ENCODE measurements at regions not wholly inside any gene's neighbourhood (a gene's known extent, or its start where the extent isn't known, plus 50 kb on each side); places are given as distances from the start of the nearest gene placed in this dataset.

DNA sequence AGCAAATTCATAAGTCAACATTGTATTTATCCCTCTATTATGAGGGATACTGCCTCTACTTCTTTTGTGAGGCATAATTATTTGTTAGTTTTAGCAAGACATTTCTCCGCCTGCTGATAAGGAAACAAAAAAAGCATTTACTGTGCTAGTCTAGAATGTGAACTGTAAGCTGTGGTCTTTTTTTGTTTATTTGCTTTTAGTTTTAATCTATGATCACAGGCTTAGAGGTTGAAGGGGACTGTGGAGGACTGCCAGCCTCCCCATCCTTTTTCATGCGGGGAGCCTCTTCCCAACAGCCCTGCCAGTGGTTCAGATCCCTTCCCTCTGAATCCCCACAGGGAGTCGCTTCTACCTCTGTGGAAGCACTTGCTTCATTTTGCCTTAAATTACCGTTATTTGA lies 331.0 kb upstream of the ROPN1 start:
- Histone ChIP-seq H3K18ac (ENCODE audit: extremely low read depth, low read length) (no peak overlapping the region), H3K36me3 (ENCODE audit: control insufficient read depth in 2 of 4, insufficient read depth in 4 of 4, low read length in 3 of 4) (no peaks in the 10 kb centered on the region), H4K20me1 (replicated peaks in 1 of 2; ENCODE audit: control insufficient read depth in 1 of 2, insufficient read depth in 2 of 2, low read length in 2 of 2) (no peaks in the 10 kb centered on the region), H3K4me2 (ENCODE audit: insufficient read depth in 1 of 2, low read depth in 2 of 2, low read length in 2 of 2) (no peak overlapping the region), H3K23ac (ENCODE audit: insufficient read length) (no peak overlapping the region), H3K9ac (replicated peaks in 1 of 4; ENCODE audit: extremely low read depth in 1 of 4, low read depth in 3 of 4, low read length in 3 of 4) (no peak overlapping the region), H3K79me1 (ENCODE audit: low read depth, low read length) (no peaks in the 10 kb centered on the region), H3K4me3 (ENCODE audit: extremely low read depth in 1 of 4, insufficient read depth in 2 of 4, low read depth in 3 of 4, low read length in 4 of 4) (no peak overlapping the region), H3K4me1 (replicated peaks in 1 of 4; ENCODE audit: control insufficient read depth in 3 of 4, insufficient read depth in 4 of 4, low read length in 3 of 4) (no peaks in the 10 kb centered on the region; a peak in 1 of 7 replicates), H3K79me2 (ENCODE audit: control insufficient read depth in 1 of 2, insufficient read depth in 2 of 2, low read length in 2 of 2) (no peaks in the 10 kb centered on the region), H2BK15ac (ENCODE audit: low read length) (no peak overlapping the region), H2BK120ac (replicated peaks; ENCODE audit: low read depth, low read length) (no peak overlapping the region), H3K27ac (ENCODE audit: low read depth, low read length) (no peak overlapping the region), H2BK20ac (ENCODE audit: low read length) (no peak overlapping the region), H3K23me2 (ENCODE audit: low read depth, low read length) (no peaks in the 10 kb centered on the region), H2AFZ (ENCODE audit: low read length) (no peak overlapping the region), H4K91ac (replicated peaks; ENCODE audit: insufficient read length, low read length) (no peak overlapping the region), H4K5ac (ENCODE audit: insufficient read length, low read depth, low read length) (no peak overlapping the region), H2BK5ac (ENCODE audit: low read depth, low read length) (no peak overlapping the region), H2BK12ac (ENCODE audit: low read depth, low read length) (no peak overlapping the region), H3K56ac (replicated peaks; ENCODE audit: insufficient read length, low read depth, low read length) (no peak overlapping the region), H3K4ac (replicated peaks; ENCODE audit: insufficient read length, low read depth, low read length) (no peak overlapping the region), H2AK5ac (ENCODE audit: low read depth, low read length) (no peak overlapping the region), H3K9me3 (ENCODE audit: insufficient read depth in 2 of 2, low read depth in 1 of 2, low read length in 1 of 2) (no peaks in the 10 kb centered on the region), H3K27me3 (replicated peaks in 1 of 4; ENCODE audit: control insufficient read depth in 3 of 4, extremely low read depth in 1 of 4, insufficient read depth in 3 of 4, low read length in 3 of 4) (no peaks in the 10 kb centered on the region), H4K8ac (ENCODE audit: extremely low read depth, insufficient read depth, low read length) (no peak overlapping the region), H3K14ac (ENCODE audit: insufficient read length) (no peak overlapping the region)
- CTCF ChIA-PET (ENCODE audit: partially characterized antibody), result interaction anchor here (1.0 kb wide), 1 partner anchor 27 kb away, joined by 3 read pairs; no protein-coding TSS in a partner anchor
- FAIRE-seq (no peak), DNase-seq (ENCODE audit: low read depth in 1 of 2, low spot score in 2 of 2) (no peak)
- 90% methylated on average over 4 of the region's 4 CpGs; no CpG with 5 or more reads in 1 of the 2 experiments for WGBS, 2 experiments (ENCODE audit: extremely low coverage in 1 of 2, insufficient coverage in 1 of 2, insufficient read length in 1 of 2, insufficient replicate concordance in 2 of 2, low coverage in 1 of 2, low lambda C conversion rate in 2 of 2, missing lambda C conversion rate in 1 of 2)
- POLR2A ChIA-PET (ENCODE audit: partially characterized antibody), result no interaction called here
- TF ChIP-seq SIRT6 (IDR thresholded peaks at IDR 0.05; ENCODE audit: low read length) (no peak), NRF1 (IDR thresholded peaks at IDR 0.05; ENCODE audit: low read depth, low read length) (no peak), RNF2 (IDR thresholded peaks at IDR 0.05; ENCODE audit: borderline replicate concordance, low read depth, low read length, missing control alignments, poor library complexity, severe bottlenecking) (no peak), RBBP5 (IDR thresholded peaks at IDR 0.05; ENCODE audit: borderline replicate concordance, low read depth, low read length) (no peak)
